ENCODE measurements at regions not wholly inside any gene's neighbourhood (a gene's known extent, or its start where the extent isn't known, plus 50 kb on each side); places are given as distances from the start of the nearest gene placed in this dataset.

DNA sequence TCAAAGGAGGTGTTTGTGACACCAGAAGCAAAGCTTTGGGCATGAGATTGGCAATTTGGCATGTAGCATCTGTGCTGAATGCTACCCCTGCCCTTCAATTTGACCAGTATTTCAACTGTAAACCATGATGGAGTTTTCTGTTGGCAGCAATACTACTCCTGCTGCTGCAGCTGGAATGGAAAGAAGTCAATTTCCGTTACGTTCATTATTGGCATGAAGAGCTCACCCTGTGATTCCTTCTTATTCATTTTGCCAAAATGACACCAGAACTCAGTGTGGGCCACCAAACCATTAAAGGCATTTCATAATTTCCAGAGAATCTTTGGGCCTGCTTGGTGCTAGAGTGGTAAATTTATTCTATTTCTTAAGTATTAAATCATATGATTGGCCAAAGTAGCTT lies 433.1 kb upstream of the DMAC1 start:
- H2AFZ ChIP-seq (ENCODE audit: low read depth, low read length): no peak overlapping the region
- peaks cover 3% of the 10 kb centered on the region for H3K4me1 ChIP-seq (ENCODE audit: insufficient read depth, low read length)
- no peak overlapping the region for H3K4me3 ChIP-seq (ENCODE audit: low read length)
- no peaks in the 10 kb centered on the region for H3K9me3 ChIP-seq (ENCODE audit: low read length)
- H3K36me3 ChIP-seq (ENCODE audit: insufficient read depth, low read length): no peaks in the 10 kb centered on the region
- no peaks in the 10 kb centered on the region for H3K27me3 ChIP-seq (ENCODE audit: insufficient read depth, low read length)

DNA sequence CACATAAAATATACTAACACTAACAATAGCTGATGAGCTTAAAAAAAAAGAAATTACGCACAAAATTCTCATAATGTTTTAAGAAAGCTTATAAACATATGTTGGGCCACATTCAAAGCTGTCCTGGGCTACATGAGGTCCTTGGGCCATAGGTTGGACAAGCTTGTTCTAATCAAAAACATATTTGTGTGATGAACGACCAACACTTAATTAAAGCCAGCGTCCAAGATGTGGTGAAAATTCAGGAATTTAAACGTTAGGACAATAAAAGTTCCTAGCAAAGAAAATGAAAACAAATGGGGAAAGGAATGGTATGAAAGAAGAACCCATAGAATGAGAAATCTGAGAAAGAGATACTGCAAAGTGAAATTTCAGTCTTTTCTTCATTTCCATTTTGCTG lies 429.6 kb upstream of the DMAC1 start:
- Histone ChIP-seq H3K4me3 (ENCODE audit: low read length) (no peak overlapping the region), H3K36me3 (ENCODE audit: insufficient read depth, low read length) (no peaks in the 10 kb centered on the region), H3K27me3 (ENCODE audit: insufficient read depth, low read length) (no peaks in the 10 kb centered on the region), H3K4me1 (ENCODE audit: insufficient read depth, low read length) (peaks cover 2% of the 10 kb centered on the region), H3K9me3 (ENCODE audit: low read length) (no peaks in the 10 kb centered on the region), H2AFZ (ENCODE audit: low read depth, low read length) (no peak overlapping the region)

DNA sequence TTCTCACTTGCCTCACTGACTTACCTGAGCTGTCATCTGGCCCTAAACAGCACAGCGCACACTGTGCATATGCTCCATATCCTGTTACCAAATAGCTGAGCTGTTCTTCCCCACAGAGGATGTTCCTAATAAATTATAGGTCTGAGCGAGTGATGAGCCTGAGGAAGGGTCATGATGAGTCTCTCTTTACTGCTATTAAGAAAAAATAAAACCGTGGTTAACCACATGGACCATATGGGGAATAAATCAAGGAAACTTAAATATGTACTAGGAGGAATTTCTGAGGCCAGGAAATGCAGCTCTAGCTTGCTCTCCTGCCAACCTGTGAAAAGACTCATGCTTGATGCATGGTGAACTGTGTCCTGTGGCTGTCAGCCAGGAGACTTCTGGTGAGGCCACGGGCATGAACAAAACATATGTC lies 424.8 kb upstream of the DMAC1 start:
- H3K27me3 ChIP-seq (ENCODE audit: insufficient read depth, low read length): no peaks in the 10 kb centered on the region
- H3K4me3 ChIP-seq (ENCODE audit: low read length): no peak overlapping the region
- H3K4me1 ChIP-seq (ENCODE audit: insufficient read depth, low read length): no peaks in the 10 kb centered on the region
- no peaks in the 10 kb centered on the region for H3K9me3 ChIP-seq (ENCODE audit: low read length)
- no peak overlapping the region for H2AFZ ChIP-seq (ENCODE audit: low read depth, low read length)
- H3K36me3 ChIP-seq (ENCODE audit: insufficient read depth, low read length): no peaks in the 10 kb centered on the region

DNA sequence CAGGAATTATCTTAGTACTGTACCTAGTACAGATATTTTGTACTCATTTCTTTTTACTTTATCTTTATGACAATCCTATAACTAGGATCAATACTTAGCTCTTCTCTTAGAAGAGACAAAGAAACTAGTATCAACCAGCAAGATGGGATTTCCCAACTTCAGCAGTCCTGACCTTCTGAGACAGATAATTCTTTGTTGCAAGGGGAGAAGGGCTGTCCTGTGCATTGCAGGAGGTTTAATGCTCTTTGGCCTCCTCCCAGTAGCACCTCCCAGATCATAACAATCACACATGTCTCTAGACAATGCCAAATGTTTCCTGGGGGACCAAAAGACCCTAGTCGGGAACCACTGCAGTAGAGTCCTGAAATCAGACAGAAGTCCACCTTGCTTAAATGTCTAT lies 424.3 kb upstream of the DMAC1 start:
- H3K4me1 ChIP-seq (ENCODE audit: insufficient read depth, low read length): no peaks in the 10 kb centered on the region
- no peaks in the 10 kb centered on the region for H3K27me3 ChIP-seq (ENCODE audit: insufficient read depth, low read length)
- H3K4me3 ChIP-seq (ENCODE audit: low read length): no peak overlapping the region
- H3K9me3 ChIP-seq (ENCODE audit: low read length): no peaks in the 10 kb centered on the region
- H3K36me3 ChIP-seq (ENCODE audit: insufficient read depth, low read length): no peaks in the 10 kb centered on the region
- H2AFZ ChIP-seq (ENCODE audit: low read depth, low read length): no peak overlapping the region

DNA sequence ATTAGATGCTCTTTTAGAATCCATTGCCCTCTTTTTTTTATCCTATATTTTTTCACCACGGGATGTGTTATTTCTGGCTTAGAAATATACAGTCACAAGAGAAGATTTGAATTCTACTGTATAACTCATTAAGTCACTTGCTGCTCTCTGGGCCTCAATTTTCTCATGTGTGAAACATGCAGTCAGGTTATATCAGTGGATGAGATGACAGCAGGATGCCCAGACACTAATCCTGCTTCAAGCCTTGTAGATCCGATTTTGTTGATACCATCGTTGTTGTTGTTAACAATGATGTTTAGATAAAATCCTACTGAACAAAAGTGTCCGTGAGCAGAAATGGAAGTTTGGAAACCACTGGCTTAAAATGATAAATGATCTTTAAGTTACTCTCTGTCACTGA lies 421.9 kb upstream of the DMAC1 start:
- no peaks in the 10 kb centered on the region for H3K9me3 ChIP-seq (ENCODE audit: low read length)
- no peaks in the 10 kb centered on the region for H3K4me1 ChIP-seq (ENCODE audit: insufficient read depth, low read length)
- H3K4me3 ChIP-seq (ENCODE audit: low read length): no peak overlapping the region
- no peaks in the 10 kb centered on the region for H3K36me3 ChIP-seq (ENCODE audit: insufficient read depth, low read length)
- H3K27me3 ChIP-seq (ENCODE audit: insufficient read depth, low read length): no peaks in the 10 kb centered on the region
- H2AFZ ChIP-seq (ENCODE audit: low read depth, low read length): no peak overlapping the region

DNA sequence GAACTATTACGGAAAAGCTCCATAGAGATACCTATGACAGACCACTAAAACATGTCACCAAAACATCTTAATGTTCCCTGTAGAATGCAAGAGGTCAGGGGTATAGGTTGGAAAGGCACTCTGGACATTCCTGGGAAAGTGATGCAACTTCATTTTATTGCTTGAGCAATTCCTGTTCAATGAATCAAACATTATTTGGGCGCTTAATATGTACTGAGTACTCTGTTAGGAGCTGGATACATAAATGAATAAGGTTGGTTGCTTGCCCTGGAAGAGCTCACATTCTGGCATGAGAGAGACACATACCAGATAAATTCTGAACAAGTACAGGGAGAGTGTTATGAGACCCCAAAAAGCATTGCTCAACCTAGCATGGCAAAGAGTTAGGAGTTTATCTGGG lies 408.9 kb upstream of the DMAC1 start:
- no peaks in the 10 kb centered on the region for H3K27me3 ChIP-seq (ENCODE audit: insufficient read depth, low read length)
- no peaks in the 10 kb centered on the region for H3K36me3 ChIP-seq (ENCODE audit: insufficient read depth, low read length)
- H3K9me3 ChIP-seq (ENCODE audit: low read length): no peaks in the 10 kb centered on the region
- H2AFZ ChIP-seq (ENCODE audit: low read depth, low read length): no peak overlapping the region
- H3K4me3 ChIP-seq (ENCODE audit: low read length): no peak overlapping the region
- H3K4me1 ChIP-seq (ENCODE audit: insufficient read depth, low read length): no peaks in the 10 kb centered on the region

DNA sequence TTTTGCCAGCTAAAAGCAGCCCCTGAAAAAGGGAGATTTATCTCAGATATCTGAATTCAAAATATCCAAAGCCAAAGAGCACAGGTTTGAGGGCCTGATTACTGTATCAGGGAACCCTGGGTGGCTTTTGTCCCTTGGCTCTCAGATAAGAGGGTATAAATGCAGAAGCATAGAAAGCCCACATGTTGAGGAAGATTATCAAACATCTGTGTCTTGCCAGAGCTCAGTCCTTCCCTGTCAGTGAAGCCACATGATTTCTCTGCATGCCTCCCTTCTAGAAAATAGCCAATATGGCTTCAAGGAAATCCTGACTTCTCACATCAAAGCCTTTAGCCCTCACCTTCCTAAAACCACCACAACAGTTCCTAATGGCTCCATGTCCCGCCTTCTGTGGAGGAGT lies 408.0 kb upstream of the DMAC1 start:
- no peaks in the 10 kb centered on the region for H3K4me1 ChIP-seq (ENCODE audit: insufficient read depth, low read length)
- no peaks in the 10 kb centered on the region for H3K36me3 ChIP-seq (ENCODE audit: insufficient read depth, low read length)
- H3K9me3 ChIP-seq (ENCODE audit: low read length): no peaks in the 10 kb centered on the region
- no peak overlapping the region for H2AFZ ChIP-seq (ENCODE audit: low read depth, low read length)
- no peaks in the 10 kb centered on the region for H3K27me3 ChIP-seq (ENCODE audit: insufficient read depth, low read length)
- no peak overlapping the region for H3K4me3 ChIP-seq (ENCODE audit: low read length)

DNA sequence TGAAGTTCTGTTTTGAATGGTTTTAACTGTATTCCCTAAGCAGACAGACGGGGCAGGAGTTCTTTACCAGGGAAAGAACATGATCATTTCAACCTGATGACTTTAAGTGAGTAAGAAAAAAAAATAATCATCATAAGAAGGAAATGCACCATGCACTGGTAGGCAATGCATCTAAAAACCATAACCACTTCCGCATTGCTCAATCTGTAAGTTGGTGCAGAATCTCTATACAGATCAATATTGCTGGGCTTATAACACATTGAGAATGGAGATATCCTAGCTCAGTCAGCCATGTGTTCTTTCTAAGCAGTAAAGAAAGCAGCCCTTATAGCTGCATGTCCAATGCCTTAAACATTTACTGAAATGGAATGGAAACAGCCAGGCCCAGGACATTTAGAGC lies 407.1 kb upstream of the DMAC1 start:
- no peaks in the 10 kb centered on the region for H3K36me3 ChIP-seq (ENCODE audit: insufficient read depth, low read length)
- H3K4me1 ChIP-seq (ENCODE audit: insufficient read depth, low read length): no peaks in the 10 kb centered on the region
- no peaks in the 10 kb centered on the region for H3K27me3 ChIP-seq (ENCODE audit: insufficient read depth, low read length)
- no peak overlapping the region for H2AFZ ChIP-seq (ENCODE audit: low read depth, low read length)
- H3K4me3 ChIP-seq (ENCODE audit: low read length): no peak overlapping the region
- H3K9me3 ChIP-seq (ENCODE audit: low read length): no peaks in the 10 kb centered on the region

DNA sequence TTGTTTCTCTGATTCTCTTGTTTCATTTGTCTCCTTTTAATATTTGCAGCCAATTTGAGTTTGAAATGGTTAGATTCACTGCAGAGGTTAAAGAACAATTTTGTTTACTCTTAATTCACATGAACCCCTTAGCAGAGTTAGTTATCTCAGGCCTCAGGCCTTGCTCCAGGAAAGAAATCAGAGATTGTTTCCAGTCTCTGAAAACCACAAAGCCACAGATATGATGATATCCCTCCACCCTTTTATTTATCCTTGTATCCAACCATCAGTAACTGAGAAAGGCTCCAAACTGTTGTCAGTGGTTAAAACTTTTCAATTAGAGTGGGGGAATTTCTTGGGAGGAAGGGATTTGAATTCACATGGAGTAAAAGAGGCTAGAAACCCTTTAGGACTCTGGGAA lies 406.0 kb upstream of the DMAC1 start:
- Histone ChIP-seq H2AFZ (ENCODE audit: low read depth, low read length) (no peak overlapping the region), H3K36me3 (ENCODE audit: insufficient read depth, low read length) (no peaks in the 10 kb centered on the region), H3K4me3 (ENCODE audit: low read length) (no peak overlapping the region), H3K4me1 (ENCODE audit: insufficient read depth, low read length) (no peaks in the 10 kb centered on the region), H3K9me3 (ENCODE audit: low read length) (no peaks in the 10 kb centered on the region), H3K27me3 (ENCODE audit: insufficient read depth, low read length) (no peaks in the 10 kb centered on the region)

DNA sequence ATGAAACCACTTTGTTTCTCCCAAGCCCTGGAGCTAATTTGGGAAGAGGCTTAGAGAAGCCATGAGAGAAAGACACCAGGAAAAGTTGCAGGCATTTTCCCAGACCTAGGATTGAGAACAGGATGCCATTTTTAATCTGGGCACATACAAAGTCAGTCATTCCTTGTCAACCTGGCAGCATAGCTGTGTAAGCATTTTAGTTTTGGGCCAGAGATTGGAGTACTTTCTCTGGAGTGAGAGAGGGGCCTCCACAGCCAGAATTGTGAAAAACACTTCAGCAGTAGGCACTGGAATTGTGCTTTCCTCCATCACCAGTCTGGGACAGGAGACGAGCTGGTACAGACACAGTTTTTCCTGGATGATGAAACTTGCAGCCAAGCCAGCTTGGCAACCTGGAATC lies 390.3 kb upstream of the DMAC1 start:
- H3K27me3 ChIP-seq (ENCODE audit: insufficient read depth, low read length): no peaks in the 10 kb centered on the region
- H3K36me3 ChIP-seq (ENCODE audit: insufficient read depth, low read length): no peaks in the 10 kb centered on the region
- no peaks in the 10 kb centered on the region for H3K9me3 ChIP-seq (ENCODE audit: low read length)
- no peaks in the 10 kb centered on the region for H3K4me1 ChIP-seq (ENCODE audit: insufficient read depth, low read length)
- H3K4me3 ChIP-seq (ENCODE audit: low read length): no peak overlapping the region
- H2AFZ ChIP-seq (ENCODE audit: low read depth, low read length): no peak overlapping the region

DNA sequence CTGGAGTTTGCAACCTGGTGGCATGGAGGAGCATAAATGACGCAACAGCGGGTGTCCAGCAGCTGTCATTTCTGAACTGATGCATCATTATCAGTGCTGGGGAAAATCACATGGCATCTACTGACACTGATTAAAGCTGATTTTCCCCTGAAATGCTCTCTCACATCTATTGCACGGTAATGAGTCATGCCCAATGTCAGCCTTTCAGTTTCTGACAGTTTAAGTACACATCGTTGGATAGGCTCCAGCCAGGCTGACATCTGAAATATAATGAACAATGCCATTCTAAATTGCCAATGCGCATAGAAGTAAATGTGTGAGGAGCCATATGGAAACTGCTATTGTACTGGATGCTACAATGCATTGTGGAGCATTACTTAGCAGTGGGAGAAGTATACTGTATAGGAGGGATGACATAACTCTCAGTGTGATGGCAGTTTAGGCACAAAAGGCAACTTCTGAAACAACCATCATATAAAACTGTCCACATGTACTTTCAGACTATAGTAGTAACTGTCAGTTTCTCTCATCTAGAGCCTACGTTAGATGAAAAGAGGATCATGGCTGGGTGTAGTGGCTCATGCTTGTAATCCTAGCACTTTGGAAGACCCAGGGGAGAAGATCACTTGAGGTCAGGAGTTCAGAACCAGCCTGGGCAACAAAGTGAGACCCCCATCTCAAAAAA lies 389.3 kb upstream of the DMAC1 start:
- Histone ChIP-seq H3K4me3 (ENCODE audit: low read length) (no peak overlapping the region), H3K4me1 (ENCODE audit: insufficient read depth, low read length) (no peaks in the 10 kb centered on the region), H2AFZ (ENCODE audit: low read depth, low read length) (no peak overlapping the region), H3K9me3 (ENCODE audit: low read length) (no peaks in the 10 kb centered on the region), H3K27me3 (ENCODE audit: insufficient read depth, low read length) (no peaks in the 10 kb centered on the region), H3K36me3 (ENCODE audit: insufficient read depth, low read length) (no peaks in the 10 kb centered on the region)

DNA sequence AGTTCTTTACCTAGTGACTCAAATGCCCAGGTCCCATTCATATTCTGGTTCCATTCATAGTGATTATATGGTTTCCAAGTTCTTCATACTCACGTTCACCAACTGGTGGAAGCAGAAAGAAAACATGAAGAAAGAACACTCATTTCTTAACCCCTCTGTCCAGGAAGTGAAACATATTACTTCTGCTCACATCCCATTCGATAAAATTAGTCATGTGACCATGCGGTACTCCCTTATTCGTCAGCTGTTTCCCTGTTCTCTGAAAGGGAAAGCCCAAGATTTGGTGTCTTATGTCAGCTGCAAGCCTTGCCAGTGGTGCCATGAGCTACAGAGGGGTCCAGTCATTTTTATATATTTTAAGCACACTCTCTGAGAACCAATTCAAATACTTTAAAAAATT lies 387.0 kb upstream of the DMAC1 start:
- no peaks in the 10 kb centered on the region for H3K27me3 ChIP-seq (ENCODE audit: insufficient read depth, low read length)
- no peaks in the 10 kb centered on the region for H3K9me3 ChIP-seq (ENCODE audit: low read length)
- no peak overlapping the region for H2AFZ ChIP-seq (ENCODE audit: low read depth, low read length)
- H3K4me3 ChIP-seq (ENCODE audit: low read length): no peak overlapping the region
- H3K4me1 ChIP-seq (ENCODE audit: insufficient read depth, low read length): no peaks in the 10 kb centered on the region
- H3K36me3 ChIP-seq (ENCODE audit: insufficient read depth, low read length): no peaks in the 10 kb centered on the region

DNA sequence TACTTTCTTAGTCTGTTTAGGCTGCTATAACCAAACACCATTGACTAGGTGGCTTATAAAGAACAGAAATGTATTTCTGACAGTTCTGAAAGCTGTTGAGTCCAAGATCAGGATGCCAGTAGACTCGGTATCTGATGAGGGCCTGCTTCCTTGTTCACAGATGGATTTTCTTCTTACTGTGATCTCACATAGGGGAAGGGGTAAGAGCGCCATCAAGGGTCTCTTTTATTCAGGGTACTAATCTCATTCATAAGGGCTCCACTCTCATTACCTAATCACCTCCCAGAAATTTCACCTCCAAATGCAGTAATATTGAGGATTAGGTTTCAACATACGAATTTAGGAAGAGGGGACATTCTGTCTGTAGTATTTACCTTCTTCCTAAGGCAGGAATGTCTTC lies 384.0 kb upstream of the DMAC1 start:
- no peaks in the 10 kb centered on the region for H3K9me3 ChIP-seq (ENCODE audit: low read length)
- no peaks in the 10 kb centered on the region for H3K27me3 ChIP-seq (ENCODE audit: insufficient read depth, low read length)
- no peak overlapping the region for H3K4me3 ChIP-seq (ENCODE audit: low read length)
- H3K4me1 ChIP-seq (ENCODE audit: insufficient read depth, low read length): no peaks in the 10 kb centered on the region
- no peak overlapping the region for H2AFZ ChIP-seq (ENCODE audit: low read depth, low read length)
- H3K36me3 ChIP-seq (ENCODE audit: insufficient read depth, low read length): no peaks in the 10 kb centered on the region

DNA sequence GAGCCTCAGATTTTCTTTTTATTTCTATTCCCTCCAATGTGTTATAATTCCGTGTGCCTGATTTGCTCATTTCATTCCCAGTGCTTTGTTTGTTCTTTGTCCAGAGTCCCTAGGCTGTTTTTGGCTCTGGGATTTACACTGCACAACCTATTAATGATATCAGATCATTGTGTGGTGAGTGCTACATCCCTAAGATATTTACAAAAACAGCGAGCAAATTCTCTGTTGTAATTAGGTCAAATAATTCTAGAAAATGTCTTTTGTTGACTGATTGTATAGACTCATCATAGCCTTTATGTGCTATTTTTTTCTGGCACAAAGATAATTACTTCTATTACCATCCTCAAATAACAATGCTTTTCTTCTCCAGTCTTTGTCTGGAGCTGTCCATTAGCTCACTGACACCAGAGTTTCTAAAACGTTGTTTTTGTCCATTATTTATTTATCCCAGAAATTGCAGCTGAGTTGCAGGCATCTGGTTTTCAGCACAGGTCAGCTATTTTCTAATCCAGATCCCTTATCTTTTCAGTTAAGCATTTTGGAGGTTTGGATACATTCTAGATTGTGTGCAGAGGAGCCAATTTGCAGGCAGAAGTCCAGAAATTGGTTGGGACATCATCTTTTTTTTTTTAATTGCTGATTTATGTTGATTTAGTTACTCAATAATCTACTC lies 379.9 kb upstream of the DMAC1 start:
- H3K9me3 ChIP-seq (ENCODE audit: low read length): no peaks in the 10 kb centered on the region
- H2AFZ ChIP-seq (ENCODE audit: low read depth, low read length): no peak overlapping the region
- H3K36me3 ChIP-seq (ENCODE audit: insufficient read depth, low read length): no peaks in the 10 kb centered on the region
- H3K27me3 ChIP-seq (ENCODE audit: insufficient read depth, low read length): no peaks in the 10 kb centered on the region
- no peaks in the 10 kb centered on the region for H3K4me1 ChIP-seq (ENCODE audit: insufficient read depth, low read length)
- H3K4me3 ChIP-seq (ENCODE audit: low read length): no peak overlapping the region

Measured in neuron (in vitro differentiated cells).